HG03097 (cell line): ENCODE measurements at regions not wholly inside any gene's neighbourhood (a gene's known extent, or its start where the extent isn't known, plus 50 kb on each side); places are given as distances from the start of the nearest gene placed in this dataset.
A peak's percentile ranks its signal among the peaks of the same experiment; 100 is the strongest.
"Not testable (repeated sequence)": the region's sequence is repeated elsewhere in the genome, so short reads cannot be mapped to it uniquely, and the experiment has no call there.

Experiments used
- ATAC-seq: cut with Tn5 transposase; IDR thresholded peaks from one replicate; pipeline ENCODE4 v1.9.1; 2021; ENCODE audit not compliant: unreplicated experiment, low FRiP score

DNA sequence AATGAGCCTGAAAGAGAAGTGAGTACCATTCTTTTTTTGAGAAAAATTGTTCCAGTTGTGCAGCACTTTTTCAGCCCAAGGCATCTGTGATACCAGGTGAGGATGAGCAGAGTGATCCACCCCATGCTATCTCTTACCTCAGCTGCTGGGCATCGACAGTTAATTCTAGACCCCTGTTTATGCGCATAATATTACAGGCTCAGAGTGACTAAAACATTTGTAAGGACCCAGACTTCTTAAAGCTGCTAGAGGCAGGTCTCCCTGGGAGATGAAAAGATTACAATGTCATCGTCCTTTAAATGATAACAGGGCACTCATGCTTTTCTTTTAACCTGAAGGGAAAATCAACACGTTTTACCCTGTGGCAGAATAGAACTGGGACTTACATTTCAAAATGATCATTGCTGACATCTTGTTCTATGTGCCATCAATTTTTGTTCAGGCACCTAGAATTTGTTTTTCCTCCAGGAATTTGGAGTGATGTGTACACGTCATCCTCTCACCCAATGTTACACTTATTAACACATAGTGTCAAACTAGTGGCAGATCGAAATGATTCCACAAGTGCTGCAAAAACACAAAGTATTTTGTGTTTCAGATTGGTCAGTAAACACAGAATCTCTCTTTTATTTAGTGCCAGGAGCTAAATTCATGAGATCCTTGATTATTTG lies 684.6 kb downstream of the UTRN start:
- ATAC-seq = no peak

DNA sequence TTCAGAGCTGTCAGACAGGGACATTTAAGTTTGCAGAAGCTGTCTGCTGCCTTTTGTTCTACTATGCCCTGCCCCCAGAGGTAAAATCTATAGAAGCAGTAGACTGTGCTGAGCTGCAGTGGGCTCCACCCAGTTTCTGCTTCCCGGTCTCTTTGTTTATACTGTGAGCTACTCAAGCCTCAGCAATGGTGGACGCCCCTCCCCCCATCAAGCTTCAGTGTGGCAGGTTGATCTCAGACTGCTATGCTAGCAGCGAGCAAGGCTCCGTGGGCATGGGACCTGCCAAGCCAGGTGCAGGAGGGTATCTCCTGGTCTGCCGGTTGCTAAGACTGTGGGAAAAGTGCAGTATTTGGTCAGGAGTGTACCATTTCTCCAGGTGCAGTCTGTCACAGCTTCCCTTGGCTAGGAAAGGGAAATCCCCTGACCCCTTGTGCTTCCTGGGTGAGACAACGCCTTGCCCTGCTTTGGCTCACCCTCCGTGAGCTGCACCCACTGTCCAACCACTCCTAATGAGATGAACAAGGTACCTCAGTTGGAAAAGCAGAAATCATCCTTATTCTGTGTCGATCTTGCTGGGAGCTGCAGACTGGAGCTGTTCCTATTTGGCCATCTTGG lies 692.2 kb downstream of the UTRN start:
- ATAC-seq = not testable (repeated sequence)

GRCh38 chr6:144978208-144978607 lies 693.1 kb downstream of the UTRN start:
- ATAC-seq = no peak

GRCh38 chr6:144986271-144986670 lies 701.1 kb downstream of the UTRN start:
- no peak for ATAC-seq

DNA sequence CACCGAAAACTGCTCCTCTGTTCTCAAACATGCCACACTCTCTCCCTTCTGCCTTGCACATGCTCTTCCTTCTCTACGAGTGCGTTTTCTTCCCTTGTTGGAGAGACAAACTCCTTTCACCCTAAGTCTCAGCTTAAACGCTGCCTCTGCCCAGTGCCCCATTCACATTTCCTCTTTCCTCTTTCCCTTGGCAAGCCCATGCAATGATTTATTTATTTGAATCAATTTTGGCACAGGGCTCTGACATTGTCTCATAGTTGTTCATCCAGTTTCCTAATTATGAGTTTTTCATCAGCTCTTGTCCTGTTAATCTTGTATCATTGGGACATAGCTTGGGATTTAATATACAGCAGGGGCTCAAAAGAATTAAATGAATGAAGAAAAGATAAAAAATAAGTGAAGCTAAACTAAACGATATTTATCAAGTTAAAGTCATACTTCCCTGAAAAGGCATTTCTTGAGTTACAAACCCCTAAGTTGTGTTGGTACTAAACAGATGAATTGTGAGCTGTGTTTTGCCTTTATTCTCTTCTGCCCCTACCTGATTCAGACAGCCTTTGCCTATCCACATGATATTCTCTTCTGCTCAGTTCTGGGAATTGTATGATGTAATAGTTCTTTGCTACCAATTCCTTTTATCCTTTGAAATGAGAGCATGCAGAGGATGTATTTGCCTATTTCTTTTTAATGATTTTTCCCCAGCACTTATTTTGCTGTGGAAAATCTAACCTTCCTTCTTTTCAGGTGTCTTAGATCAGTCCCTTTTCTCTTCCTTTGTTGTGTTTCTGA lies 704.4 kb downstream of the UTRN start:
- no peak for ATAC-seq

DNA sequence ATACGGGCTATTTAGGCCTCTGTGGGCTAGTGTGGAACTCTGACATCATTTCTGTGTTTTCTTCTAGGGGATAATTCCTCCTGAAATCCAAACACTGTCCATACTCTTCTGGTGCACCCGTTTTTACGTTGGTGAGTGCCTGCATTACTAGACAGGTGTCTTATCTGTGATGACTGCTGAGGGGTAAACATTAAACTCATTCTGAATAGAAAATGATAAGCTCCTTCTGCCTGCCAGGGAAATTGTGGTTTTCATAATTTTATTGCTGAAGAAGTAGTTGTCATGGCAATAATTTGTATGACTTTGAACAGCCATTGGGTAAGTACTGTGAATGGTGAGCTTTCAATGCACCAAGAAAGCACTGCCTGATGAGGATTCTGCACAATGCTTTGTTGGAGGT lies 705.6 kb downstream of the UTRN start:
- no peak for ATAC-seq

GRCh38 chr6:144993870-144994269 lies 708.7 kb downstream of the UTRN start:
- no peak for ATAC-seq

- ATAC-seq = no peak
Observed at GRCh38 chr6:144997996-144998395, 712.9 kb downstream of the UTRN start.

DNA sequence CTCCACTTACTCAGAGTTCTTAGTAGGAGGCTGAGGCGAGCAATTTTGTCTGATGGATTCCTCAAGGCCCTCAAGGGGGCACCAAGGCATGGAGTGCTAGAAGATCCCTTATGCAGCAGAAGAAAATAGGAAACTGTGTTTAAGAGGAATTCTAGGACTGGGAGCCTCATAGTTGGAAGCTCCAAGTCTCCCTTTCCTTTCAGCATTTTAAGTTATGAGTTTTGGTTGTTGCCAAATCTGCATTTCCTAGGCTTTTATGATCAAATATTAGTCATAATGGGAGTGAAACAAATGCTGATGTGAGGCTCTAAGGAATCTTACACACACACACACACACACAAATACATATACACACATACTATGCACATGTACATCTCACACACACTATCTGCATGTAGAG lies 714.0 kb downstream of the UTRN start:
- ATAC-seq = no peak

DNA sequence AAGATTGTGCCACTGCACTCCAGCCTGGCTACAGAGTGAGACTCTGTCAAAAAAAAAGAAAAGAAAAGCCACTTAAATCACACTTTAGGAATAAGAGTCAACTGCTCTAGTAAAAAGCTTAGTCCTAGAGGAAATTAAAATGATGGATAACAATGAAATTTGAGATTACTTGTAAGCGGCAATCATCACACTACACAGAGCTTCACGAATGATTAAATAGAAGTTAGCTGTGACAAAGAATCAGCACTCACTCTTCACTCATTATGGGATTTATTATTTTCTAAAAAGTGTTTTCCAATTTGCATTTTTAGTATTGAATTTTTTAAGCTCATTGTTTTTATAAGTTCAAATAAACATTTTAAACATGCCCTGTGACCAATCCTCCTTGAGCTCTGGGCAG lies 718.0 kb downstream of the UTRN start:
- no peak for ATAC-seq

DNA sequence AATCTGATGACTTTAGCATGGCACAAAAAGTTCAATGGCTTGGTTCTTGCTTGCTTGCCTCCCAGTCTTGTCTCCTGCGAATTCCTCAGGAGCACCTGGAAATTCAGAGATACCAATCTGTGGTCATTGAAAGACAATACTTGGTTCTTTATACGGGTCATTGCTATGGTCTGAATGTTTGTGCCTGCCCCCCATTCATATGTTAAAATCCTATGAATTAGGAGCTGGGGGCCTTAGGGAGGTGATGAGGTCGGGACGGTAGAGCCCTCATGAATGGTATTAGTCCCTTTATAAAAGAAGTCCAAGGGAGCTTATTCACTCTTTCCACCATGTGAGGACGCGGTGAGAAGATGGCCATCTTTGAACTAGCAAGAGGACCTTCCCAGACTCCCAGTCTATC lies 721.8 kb downstream of the UTRN start:
- no peak for ATAC-seq

DNA sequence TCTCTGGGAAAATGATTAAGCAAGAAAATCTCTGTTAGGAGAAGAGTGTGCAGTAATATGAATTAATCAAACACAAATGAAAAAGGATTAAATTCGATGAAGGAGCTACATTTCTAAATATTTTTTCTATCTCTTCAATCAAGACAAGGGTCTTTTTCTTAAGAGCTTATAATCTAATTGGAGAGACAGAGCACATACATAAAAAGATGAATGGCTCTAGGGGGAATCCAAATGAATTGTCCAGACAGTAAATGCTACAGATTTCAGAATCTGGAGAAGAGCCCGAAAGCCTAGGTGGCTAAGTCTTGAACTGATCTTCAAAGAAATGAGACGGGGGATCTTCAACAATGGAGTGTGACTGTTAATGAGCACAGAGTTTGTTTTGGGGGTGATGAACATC lies 723.6 kb downstream of the UTRN start:
- no peak for ATAC-seq

GRCh38 chr6:145009711-145010110 lies 724.6 kb downstream of the UTRN start:
- ATAC-seq = no peak

DNA sequence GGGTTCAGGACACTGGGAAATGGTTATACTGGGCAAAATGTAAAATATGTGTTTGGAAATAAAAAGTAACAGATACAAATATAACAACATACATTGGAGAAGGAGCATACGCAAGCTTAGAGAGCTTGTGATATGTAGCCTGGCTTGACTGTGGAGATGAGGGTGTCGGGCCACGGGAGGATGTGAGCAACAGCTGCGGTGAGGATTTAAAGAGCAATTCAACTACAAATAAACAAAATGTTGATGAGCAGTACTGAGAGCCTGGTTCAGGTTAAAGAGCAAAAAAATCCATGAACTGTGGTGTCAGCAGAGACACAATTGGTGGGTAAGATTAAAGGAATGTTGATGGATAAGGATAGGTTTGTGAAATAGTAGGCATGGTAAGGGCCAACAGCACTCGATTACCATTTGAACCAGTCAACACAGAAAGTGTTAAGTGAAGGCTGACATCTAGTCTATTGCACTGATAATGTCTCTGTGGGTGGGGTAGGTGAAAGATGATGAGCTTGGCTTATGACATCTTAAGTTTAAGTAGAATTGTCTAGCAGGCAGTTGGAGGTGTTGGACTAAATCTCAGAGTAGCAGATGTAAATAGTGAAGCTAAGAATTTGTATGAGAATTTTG lies 723.2 kb downstream of the EPM2A start:
- ATAC-seq = no peak

DNA sequence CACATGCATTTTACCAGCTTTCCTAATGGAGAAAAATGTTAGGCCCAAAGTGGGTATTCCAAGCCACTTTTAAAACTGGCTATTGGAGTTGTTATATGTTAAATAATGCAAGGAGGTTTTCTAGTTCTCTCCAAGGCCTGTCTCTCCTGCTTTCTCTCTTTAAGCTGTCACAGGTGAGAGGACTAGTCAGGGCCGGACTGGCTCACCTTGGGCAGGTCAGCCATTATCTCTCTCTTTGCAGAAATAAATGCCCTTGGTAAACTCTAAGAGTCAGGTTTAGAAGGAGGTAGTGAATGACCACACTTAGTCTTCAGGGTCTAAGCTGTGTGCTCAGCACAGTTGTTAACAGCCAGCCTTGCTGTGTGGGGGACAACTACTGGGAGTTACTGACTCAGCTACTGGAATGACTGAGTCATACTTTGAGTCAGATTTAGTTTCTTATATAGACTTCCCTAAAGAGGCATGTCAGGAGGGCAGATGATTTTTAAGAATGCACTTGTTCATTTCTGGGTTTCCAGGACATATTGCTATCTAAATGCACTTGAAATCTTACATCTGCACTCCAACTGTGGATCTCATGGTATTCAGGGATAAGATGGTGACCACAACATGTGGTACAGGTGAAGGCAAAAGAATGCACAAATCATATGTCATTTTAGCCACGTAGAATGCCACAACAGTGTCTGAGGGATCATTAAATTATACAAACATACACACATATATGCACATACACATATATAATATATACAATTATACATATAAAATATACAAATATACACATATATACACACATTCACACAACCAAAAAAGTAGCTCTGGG lies 719.4 kb downstream of the EPM2A start:
- ATAC-seq = peak; percentile 90

- no peak for ATAC-seq
Observed at GRCh38 chr6:145017051-145017450, 718.3 kb downstream of the EPM2A start.

DNA sequence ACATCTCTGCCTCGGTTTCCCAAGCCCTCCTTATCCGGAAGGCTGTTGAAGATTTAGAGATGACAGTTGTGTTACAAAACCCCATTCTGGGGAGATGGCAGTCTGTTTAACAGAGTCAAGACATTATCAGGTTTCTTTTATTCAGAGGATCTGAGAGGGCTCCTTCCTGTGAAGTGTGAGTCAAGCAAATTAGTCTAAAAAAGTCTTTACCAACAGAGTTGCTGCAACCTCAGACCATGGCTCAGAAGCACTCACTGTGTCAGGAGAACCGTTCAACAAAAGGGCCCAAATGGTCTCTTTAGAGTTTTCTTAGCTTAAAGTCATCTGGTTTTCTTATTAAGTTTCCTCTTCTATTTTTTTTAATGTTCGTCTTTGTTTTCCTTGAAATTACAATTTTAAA lies 717.8 kb downstream of the EPM2A start:
- ATAC-seq = no peak

GRCh38 chr6:145018027-145018426 lies 717.3 kb downstream of the EPM2A start:
- ATAC-seq = no peak

GRCh38 chr6:145020114-145020513 lies 715.2 kb downstream of the EPM2A start:
- no peak for ATAC-seq

DNA sequence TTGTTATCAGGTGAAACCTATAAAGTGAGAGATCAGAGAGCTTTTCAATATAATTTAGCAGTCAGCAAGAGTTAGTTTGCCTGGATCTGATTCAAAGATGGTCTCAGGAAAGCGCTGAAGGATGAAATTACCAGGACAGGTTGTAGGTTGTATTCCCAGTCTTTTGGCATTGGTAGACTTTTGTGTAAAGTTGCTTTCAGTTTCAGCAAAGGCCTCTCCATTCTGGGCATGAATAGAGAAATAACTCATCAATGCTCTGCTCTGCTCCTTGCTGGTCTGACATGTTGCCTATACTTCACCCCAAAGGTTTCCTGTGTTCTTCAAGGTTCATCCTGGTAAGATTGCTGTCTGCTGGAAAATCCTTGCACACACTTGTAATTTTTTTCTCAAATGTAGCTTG lies 714.8 kb downstream of the EPM2A start:
- no peak for ATAC-seq
